ENCODE measurements at regions not wholly inside any gene's neighbourhood (a gene's known extent, or its start where the extent isn't known, plus 50 kb on each side); places are given as distances from the start of the nearest gene placed in this dataset.

DNA sequence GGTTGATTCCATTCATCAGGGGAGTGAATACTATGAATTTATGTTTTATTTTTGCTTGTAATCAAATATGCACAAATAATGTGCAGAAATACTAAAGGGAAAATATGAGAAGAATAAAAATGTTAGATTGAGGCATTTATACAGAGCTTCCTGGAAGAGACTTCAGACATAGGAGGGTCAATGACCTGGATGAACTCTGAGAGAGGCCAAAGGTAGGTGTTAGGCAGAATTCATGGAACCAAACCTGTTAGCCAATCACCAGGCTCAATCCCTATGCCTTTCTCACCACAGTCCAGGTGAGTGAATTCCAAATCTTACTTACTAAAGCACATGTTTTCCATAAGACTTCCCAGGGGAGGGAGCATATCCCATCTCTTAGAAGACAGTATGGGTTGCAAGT lies 130.4 kb upstream of the NTF3 start:
- TF ChIP-seq, protein P1, sequence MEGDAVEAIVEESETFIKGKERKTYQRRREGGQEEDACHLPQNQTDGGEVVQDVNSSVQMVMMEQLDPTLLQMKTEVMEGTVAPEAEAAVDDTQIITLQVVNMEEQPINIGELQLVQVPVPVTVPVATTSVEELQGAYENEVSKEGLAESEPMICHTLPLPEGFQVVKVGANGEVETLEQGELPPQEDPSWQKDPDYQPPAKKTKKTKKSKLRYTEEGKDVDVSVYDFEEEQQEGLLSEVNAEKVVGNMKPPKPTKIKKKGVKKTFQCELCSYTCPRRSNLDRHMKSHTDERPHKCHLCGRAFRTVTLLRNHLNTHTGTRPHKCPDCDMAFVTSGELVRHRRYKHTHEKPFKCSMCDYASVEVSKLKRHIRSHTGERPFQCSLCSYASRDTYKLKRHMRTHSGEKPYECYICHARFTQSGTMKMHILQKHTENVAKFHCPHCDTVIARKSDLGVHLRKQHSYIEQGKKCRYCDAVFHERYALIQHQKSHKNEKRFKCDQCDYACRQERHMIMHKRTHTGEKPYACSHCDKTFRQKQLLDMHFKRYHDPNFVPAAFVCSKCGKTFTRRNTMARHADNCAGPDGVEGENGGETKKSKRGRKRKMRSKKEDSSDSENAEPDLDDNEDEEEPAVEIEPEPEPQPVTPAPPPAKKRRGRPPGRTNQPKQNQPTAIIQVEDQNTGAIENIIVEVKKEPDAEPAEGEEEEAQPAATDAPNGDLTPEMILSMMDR (IDR thresholded peaks at IDR 0.05) = no peak
- TF ChIP-seq POLR2AphosphoS5 (IDR thresholded peaks at IDR 0.05; ENCODE audit: insufficient read depth in 1 of 2, low read depth in 1 of 2) (no peak), POLR2A (IDR thresholded peaks at IDR 0.05) (no peak)
